ENCODE measurements at regions not wholly inside any gene's neighbourhood (a gene's known extent, or its start where the extent isn't known, plus 50 kb on each side); places are given as distances from the start of the nearest gene placed in this dataset.
"Not testable (repeated sequence)": the region's sequence is repeated elsewhere in the genome, so short reads cannot be mapped to it uniquely, and the experiment has no call there.

- DNase-seq: no peak
Observed at GRCh38 chr10:107544706-107545520, 380.4 kb upstream of the SORCS1 start.

DNA sequence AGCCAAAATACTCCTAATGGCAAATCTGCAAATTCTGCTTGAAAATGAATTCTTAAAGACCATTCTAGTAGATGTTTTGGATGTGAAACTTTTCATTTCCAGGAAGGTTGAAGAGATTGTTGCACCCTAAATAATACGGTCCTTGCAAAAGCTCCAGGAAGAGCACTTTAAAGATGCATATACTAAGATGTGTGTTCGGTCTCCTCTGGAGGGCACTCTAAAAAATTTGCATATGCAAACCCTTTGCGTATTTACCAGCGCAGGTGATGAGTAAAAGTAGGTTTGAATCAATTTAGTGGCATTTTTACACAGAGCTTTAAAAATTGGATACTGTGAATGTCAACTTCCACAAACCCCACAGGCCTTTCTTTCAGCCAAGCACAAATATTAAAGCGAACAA is 378.1 kb upstream of the SORCS1 start:
- no peak for DNase-seq

GRCh38 chr10:107542016-107542415 is 377.5 kb upstream of the SORCS1 start:
- DNase-seq: no peak

GRCh38 chr10:107540981-107541380 is 376.5 kb upstream of the SORCS1 start:
- DNase-seq: no peak

DNA sequence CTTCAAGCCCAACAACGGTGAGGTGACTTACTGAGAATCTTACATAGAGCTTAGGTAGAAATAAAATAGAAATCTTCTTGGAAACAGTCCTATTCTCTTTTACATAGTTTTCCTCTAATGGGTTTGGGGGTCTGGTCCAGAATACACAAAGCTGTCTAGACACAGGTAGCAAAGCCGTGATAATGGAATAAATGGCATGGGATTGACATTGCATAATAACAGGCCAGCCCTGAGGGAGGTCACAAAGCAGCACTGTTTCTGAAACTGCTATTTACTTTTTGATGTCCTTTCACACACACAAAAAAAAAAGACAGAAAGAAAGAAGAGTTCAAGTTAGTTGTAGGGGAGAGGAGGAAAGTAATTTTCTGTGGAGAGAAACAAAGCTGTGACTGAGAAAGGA is 364.8 kb upstream of the SORCS1 start:
- no peak for DNase-seq

- DNase-seq: no peak
Observed at GRCh38 chr10:107520348-107520747, 355.8 kb upstream of the SORCS1 start.

GRCh38 chr10:107517811-107518210 is 353.3 kb upstream of the SORCS1 start:
- no peak for DNase-seq

- no peak for DNase-seq
Observed at GRCh38 chr10:107516349-107516748, 351.8 kb upstream of the SORCS1 start.

DNA sequence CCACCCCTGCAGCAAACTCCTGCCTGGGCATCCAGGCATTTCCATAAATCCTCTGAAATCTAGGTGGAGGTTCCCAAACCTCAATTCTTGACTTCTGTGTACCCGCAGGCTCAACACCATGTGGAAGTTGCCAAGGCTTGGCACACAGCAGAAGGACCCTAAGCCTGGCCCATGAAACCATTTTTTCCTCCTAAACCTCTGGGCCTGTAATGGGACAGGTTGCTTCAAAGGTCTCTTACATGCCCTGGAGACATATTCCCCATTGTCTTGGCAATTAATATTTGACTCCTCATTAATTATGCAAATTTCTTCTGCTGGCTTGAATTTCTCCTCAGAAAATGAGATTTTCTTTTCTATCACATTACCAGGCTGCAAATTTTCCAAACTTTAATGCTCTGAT is 339.5 kb upstream of the SORCS1 start:
- DNase-seq: not testable (repeated sequence)

GRCh38 chr10:107502229-107502985 is 337.9 kb upstream of the SORCS1 start:
- DNase-seq: no peak

- DNase-seq: no peak
Observed at GRCh38 chr10:107498983-107499382, 334.5 kb upstream of the SORCS1 start.

GRCh38 chr10:107497024-107497423 is 332.5 kb upstream of the SORCS1 start:
- DNase-seq: no peak

DNA sequence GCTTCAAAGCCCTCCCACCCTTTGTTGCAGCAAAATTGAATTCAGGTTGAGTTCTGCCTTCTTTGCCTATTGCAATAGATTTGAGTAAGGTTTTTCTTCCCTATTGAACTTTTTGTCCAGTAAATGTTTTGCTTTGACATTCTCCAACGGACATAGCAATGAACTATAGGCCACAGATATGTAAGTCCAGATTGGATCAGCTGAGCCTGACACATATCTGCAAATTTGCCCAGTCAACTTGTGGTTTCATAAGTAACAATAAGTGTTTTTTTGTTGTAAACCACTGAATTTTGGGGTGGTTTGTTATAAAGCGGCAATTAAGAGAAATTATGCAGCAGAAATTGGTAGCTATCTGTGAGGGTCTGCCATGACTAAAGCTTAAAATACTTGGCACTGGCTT is 332.1 kb upstream of the SORCS1 start:
- no peak for DNase-seq

DNA sequence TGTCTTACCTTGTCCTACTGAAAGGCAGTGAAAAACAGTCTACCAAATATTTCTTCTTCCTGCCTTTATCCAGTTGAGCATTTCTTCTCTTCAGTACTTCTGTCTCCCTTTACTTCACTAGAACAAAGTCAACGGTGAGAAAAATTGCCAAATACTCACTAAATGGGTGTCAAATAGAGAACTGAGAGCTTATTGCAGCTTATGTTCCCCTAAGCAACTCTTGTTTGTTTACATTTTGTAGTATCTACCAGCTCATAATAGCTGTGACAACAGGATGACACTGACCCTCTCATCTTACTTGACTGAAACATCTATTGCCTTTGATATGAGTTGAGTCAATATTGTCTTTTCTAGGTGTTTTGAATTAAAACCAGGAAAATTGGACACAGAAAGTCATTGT is 327.9 kb upstream of the SORCS1 start:
- no peak for DNase-seq

GRCh38 chr10:107490389-107490788 is 325.9 kb upstream of the SORCS1 start:
- no peak for DNase-seq

- DNase-seq: no peak
Observed at GRCh38 chr10:107487284-107487683, 322.8 kb upstream of the SORCS1 start.

GRCh38 chr10:107485019-107485418 is 320.5 kb upstream of the SORCS1 start:
- DNase-seq: no peak

DNA sequence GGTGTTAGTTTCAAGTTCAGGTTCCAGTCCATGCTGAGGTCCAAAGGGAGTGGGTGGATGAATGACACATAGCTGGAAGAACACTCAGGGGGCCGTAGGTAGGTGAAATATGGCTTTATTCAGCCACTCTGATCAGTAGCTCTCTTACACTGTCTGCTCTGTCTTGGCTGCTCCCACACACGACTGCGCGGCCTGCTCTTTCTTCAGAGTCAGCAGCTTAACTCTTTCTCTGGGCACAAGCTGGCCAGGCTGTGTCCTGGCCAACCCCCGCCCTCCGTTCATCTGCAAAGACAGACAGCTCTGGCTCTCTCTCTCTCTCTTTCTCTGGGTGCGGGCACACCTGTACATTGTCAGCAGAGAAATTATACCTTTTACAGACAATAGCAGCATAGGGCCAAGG is 317.4 kb upstream of the SORCS1 start:
- no peak for DNase-seq

- no peak for DNase-seq
Observed at GRCh38 chr10:107481224-107481623, 316.7 kb upstream of the SORCS1 start.

DNA sequence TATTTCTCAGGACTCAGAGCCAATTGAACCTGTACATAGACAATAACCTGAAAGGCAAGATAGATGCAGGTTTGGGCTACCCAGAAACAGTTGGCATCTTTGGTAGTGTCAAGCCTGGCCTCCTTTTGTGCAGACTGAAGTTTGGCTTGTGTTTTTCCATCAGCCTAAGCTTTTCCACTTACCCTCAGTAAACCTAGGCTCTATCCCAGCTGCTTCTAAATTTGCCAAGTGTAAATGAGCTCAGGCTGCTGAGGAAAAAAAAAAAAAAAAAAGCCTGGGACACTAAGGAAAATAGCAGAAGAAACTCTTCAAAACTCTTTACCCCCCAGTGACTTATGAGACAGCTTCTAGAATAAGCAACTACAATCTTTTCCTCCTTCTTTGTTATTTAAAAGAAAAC is 316.3 kb upstream of the SORCS1 start:
- no peak for DNase-seq

- peak; percentile 12 to 67 (median 53) for DNase-seq
Observed at GRCh38 chr10:107477266-107477665, 312.8 kb upstream of the SORCS1 start.

GRCh38 chr10:107476408-107476807 is 311.9 kb upstream of the SORCS1 start:
- no peak for DNase-seq

- no peak for DNase-seq
Observed at GRCh38 chr10:107474650-107475049, 310.1 kb upstream of the SORCS1 start.

DNA sequence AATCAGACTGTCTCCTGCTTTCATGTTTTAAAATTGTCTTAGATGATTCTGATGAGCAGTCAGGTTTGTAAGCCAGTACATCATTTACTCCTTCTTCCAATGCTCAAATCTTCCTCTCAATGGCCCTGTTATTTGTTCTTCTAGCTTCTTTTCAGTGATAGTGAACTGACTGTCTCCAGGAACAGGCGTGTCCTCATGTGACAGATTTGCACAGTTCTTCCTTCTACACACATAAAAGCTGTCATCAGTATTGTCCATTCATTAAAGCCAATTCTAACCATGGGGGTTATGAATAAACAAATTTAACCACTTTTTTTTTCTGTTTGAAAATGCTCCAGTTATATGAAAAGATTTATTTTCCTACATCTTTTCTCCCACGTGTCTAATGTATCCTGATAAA is 308.7 kb upstream of the SORCS1 start:
- DNase-seq: no peak
